ENCODE measurements at regions not wholly inside any gene's neighbourhood (a gene's known extent, or its start where the extent isn't known, plus 50 kb on each side); places are given as distances from the start of the nearest gene placed in this dataset.

- TF ChIP-seq CTCF (IDR thresholded peaks at IDR 0.05) (no peak), ZFX (IDR thresholded peaks at IDR 0.05; ENCODE audit: borderline replicate concordance) (no peak)
Observed at GRCh38 chr4:164343472-164343976, 410.4 kb upstream of the SMIM31 start.

DNA sequence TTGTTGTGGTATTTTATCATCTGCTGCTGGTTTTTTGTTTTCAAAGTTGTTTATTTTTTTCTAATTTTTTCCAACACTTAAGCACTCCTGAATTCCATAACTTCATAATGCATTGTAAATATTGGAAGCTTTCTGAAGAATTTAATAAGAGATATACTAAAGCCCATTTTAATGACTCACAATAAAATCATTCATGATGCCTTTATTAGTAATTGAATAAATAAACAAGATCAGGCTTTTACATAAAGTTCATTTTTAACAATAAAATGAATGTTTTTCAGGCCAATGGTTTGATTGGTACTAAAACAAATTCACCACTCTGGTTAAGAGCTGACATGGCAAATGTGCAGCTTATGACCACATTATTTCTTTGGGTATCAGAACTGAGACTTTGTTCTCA, 408.2 kb upstream of the SMIM31 start:
- H3K27ac ChIP-seq = no peak overlapping the region
- TF ChIP-seq ZFX (IDR thresholded peaks at IDR 0.05; ENCODE audit: borderline replicate concordance) = no peak
- TF ChIP-seq CTCF (IDR thresholded peaks at IDR 0.05) = no peak

More at GRCh38 chr4:164343472-164343976, 410.4 kb upstream of the SMIM31 start:
- H3K27ac ChIP-seq = no peak overlapping the region

- peak overlapping the region; percentile 76 for H3K27ac ChIP-seq
- TF ChIP-seq CTCF (IDR thresholded peaks at IDR 0.05) (no peak), ZFX (IDR thresholded peaks at IDR 0.05; ENCODE audit: borderline replicate concordance) (no peak)
Observed at GRCh38 chr4:164350061-164350460, 403.9 kb upstream of the SMIM31 start.

DNA sequence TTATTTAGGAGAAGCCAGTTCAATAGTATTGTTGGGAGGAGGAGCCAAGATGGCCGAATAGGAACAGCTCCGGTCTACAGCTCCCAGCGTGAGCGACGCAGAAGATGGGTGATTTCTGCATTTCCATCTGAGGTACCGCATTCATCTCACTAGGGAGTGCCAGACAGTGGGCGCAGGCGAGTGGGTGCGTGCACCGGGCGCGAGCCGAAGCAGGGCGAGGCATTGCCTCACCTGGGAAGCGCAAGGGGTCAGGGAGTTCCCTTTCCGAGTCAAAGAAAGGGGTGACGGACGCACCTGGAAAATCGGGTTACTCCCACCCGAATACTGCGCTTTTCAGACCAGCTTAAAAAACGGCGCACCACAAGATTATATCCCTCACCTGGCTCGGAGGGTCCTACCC, 403.2 kb upstream of the SMIM31 start:
- peak overlapping the region; percentile 76 for H3K27ac ChIP-seq

DNA sequence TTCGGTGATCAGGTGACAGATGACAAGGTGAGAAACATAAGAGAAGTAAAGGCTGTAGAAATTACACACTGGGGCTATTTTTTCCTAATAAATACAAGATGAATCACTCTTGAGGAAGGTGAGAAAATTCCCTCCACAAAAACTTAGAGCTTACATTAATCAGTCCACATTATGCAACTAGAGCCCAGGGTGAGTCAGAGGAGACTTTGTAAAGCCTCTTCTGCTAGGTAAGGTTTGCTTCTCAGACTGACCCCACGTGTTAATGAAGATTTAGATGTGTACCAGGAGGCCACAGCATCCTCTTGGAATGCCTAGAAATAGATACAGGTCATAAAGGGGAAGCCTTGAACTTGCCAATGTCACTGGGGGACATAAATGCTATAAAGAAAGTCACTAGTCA, 396.0 kb upstream of the SMIM31 start:
- TF ChIP-seq CTCF (IDR thresholded peaks at IDR 0.05) = no peak
- no peak for TF ChIP-seq ZFX (IDR thresholded peaks at IDR 0.05; ENCODE audit: borderline replicate concordance)

GRCh38 chr4:164358400-164358799, 395.5 kb upstream of the SMIM31 start:
- H3K27ac ChIP-seq = no peak overlapping the region
- no peak for TF ChIP-seq ZFX (IDR thresholded peaks at IDR 0.05; ENCODE audit: borderline replicate concordance)
- TF ChIP-seq CTCF (IDR thresholded peaks at IDR 0.05) = no peak

More for the DNA sequence above, 396.0 kb upstream of the SMIM31 start:
- no peak overlapping the region for H3K27ac ChIP-seq

- no peak overlapping the region for H3K27ac ChIP-seq
- TF ChIP-seq CTCF (IDR thresholded peaks at IDR 0.05) (no peak), ZFX (IDR thresholded peaks at IDR 0.05; ENCODE audit: borderline replicate concordance) (no peak)
Observed at GRCh38 chr4:164359881-164360280, 394.1 kb upstream of the SMIM31 start.

DNA sequence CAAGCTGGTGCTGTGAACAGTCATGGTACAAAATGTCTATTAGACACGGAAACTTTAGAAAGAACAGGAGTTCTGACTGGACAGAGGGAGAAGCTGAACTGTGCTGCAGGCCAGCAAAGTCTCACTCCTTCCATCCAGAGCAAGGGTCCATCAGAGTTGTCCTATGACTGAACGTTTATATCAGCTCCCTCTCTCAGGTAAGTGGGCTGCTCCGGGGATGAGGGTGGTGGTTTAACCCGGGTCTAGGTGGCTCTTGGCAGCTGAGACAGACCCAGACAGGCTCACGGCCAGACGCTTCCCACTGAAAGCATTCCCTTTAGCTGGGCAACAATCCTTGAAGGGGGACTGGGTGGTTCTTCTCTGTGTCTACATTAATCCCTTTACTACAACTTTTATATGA, 385.0 kb upstream of the SMIM31 start:
- H3K27ac ChIP-seq = no peak overlapping the region
- TF ChIP-seq ZFX (IDR thresholded peaks at IDR 0.05; ENCODE audit: borderline replicate concordance) (no peak), CTCF (IDR thresholded peaks at IDR 0.05) (no peak)

Data from 22Rv1 (cell line).